ENCODE measurements at regions not wholly inside any gene's neighbourhood (a gene's known extent, or its start where the extent isn't known, plus 50 kb on each side); places are given as distances from the start of the nearest gene placed in this dataset.
"Not testable (repeated sequence)": the region's sequence is repeated elsewhere in the genome, so short reads cannot be mapped to it uniquely, and the experiment has no call there.

DNA sequence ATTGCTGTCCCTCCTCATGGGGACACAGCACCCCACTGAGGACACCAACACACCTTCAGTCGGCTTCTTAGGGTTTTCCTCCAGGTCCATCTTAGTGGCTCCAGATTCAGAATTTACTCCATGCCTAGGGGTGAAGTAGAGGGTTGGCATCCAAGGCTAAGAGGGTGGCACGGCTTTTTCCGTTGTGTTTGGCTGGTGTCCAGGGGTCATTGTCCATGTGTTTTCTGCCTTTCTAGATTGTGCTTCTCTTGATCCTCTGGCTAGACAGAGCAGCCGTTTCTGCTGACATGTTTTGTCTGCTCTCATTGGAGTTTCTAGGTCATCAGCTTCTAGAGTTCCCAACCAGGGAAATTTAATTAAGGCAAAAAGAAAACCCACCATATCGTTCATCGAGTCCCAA lies 291.6 kb upstream of the CELF2 start (continued):
- TF ChIP-seq FOSL1 (IDR thresholded peaks at IDR 0.05; ENCODE audit: low read depth) = no peak
- TF ChIP-seq EZH2phosphoT487 (IDR thresholded peaks at IDR 0.05; ENCODE audit: borderline replicate concordance) = no peak
- TF ChIP-seq EGR1 (IDR thresholded peaks at IDR 0.05; ENCODE audit: low read depth) = no peak
- TF ChIP-seq ZFX (IDR thresholded peaks at IDR 0.05) = no peak
- TF ChIP-seq, protein P1, sequence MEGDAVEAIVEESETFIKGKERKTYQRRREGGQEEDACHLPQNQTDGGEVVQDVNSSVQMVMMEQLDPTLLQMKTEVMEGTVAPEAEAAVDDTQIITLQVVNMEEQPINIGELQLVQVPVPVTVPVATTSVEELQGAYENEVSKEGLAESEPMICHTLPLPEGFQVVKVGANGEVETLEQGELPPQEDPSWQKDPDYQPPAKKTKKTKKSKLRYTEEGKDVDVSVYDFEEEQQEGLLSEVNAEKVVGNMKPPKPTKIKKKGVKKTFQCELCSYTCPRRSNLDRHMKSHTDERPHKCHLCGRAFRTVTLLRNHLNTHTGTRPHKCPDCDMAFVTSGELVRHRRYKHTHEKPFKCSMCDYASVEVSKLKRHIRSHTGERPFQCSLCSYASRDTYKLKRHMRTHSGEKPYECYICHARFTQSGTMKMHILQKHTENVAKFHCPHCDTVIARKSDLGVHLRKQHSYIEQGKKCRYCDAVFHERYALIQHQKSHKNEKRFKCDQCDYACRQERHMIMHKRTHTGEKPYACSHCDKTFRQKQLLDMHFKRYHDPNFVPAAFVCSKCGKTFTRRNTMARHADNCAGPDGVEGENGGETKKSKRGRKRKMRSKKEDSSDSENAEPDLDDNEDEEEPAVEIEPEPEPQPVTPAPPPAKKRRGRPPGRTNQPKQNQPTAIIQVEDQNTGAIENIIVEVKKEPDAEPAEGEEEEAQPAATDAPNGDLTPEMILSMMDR (IDR thresholded peaks at IDR 0.05 in 2 of 3, conservative IDR thresholded peaks at IDR 0.05 in 1 of 3; ENCODE audit: borderline replicate concordance in 1 of 3, insufficient read depth in 1 of 3, low read depth in 2 of 3, low read length in 2 of 3) = no peak
- no peak for TF ChIP-seq POLR2A (IDR thresholded peaks at IDR 0.05; ENCODE audit: borderline replicate concordance, extremely low read depth, insufficient read depth, insufficient read length)
- no peak for TF ChIP-seq CEBPB (IDR thresholded peaks at IDR 0.05; ENCODE audit: low read depth)
- TF ChIP-seq SIN3A (IDR thresholded peaks at IDR 0.05; ENCODE audit: low read depth) = no peak

GRCh38 chr10:10727411-10727810 lies 290.3 kb upstream of the CELF2 start:
- H3K27me3 ChIP-seq (ENCODE audit: insufficient read depth, low read length); H3K9me2 ChIP-seq (ENCODE audit: insufficient read depth); H3K4me1 ChIP-seq (ENCODE audit: control insufficient read depth in 1 of 2, insufficient read depth in 2 of 2, low read length in 2 of 2); CTCF ChIA-PET; H3K4me2 ChIP-seq (ENCODE audit: low read length); RAD21 ChIA-PET (ENCODE audit: low non-redundant PET in 1 of 2, low total read pairs in 2 of 2, uncharacterized antibody in 2 of 2, unreplicated experiment in 2 of 2); BruUV-seq (replicated peaks); H3K79me2 ChIP-seq (ENCODE audit: insufficient read depth, low read length); H3K9ac ChIP-seq (ENCODE audit: low read length); H3K4me3 ChIP-seq (replicated peaks in 1 of 2; ENCODE audit: low read depth in 1 of 2, low read length in 2 of 2); H3K36me3 ChIP-seq (ENCODE audit: control insufficient read depth in 1 of 2, insufficient read depth in 2 of 2, low read length in 2 of 2); DNase-seq (ENCODE audit: low read depth, low spot score); H4K20me1 ChIP-seq (ENCODE audit: insufficient read depth); POLR2A ChIA-PET; intact Hi-C loops (cut with micrococcal nuclease); H3K27ac ChIP-seq (ENCODE audit: low read depth, low read length); ATAC-seq; H2AFZ ChIP-seq (ENCODE audit: low read depth, low read length, poor library complexity, severe bottlenecking): not testable (repeated sequence)
- peaks cover 14 to 17% of the 10 kb centered on the region in 2 experiments; a peak in 2 of 4 replicates for H3K9me3 ChIP-seq (ENCODE audit: control insufficient read depth in 1 of 2, insufficient read depth in 1 of 2, low read depth in 1 of 2, low read length in 2 of 2)

DNA sequence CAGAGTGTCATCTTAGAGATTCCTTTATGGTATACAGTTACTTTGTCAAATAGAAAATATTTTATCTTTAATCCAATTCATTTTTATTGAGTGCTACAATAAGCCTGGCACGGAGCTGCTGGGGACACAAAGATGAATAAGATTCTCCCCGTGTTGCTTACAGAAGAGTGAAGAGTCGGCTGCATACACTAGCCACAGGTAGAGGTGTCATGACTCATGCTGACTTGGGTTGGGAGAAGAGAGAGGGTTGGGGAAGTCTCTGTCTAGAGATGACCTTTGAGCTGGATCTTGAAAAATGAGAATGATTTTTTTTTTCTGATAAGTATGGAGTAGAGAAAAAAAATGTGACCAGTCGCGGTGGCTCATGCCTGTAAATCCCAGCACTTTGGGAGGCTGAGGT lies 289.9 kb upstream of the CELF2 start:
- no peak for DNase-seq (ENCODE audit: low read depth, low spot score)
- Histone ChIP-seq H4K20me1 (ENCODE audit: insufficient read depth) (no peaks in the 10 kb centered on the region), H3K27ac (ENCODE audit: low read depth, low read length) (no peak overlapping the region), H3K4me1 (ENCODE audit: control insufficient read depth in 1 of 2, insufficient read depth in 2 of 2, low read length in 2 of 2) (no peaks in the 10 kb centered on the region), H3K4me3 (replicated peaks in 1 of 2; ENCODE audit: low read depth in 1 of 2, low read length in 2 of 2) (no peak overlapping the region), H3K27me3 (ENCODE audit: insufficient read depth, low read length) (no peaks in the 10 kb centered on the region), H2AFZ (ENCODE audit: low read depth, low read length, poor library complexity, severe bottlenecking) (no peak overlapping the region), H3K4me2 (ENCODE audit: low read length) (no peak overlapping the region), H3K9ac (ENCODE audit: low read length) (no peak overlapping the region), H3K36me3 (ENCODE audit: control insufficient read depth in 1 of 2, insufficient read depth in 2 of 2, low read length in 2 of 2) (no peaks in the 10 kb centered on the region), H3K9me3 (ENCODE audit: control insufficient read depth in 1 of 2, insufficient read depth in 1 of 2, low read depth in 1 of 2, low read length in 2 of 2) (peaks cover 12 to 14% of the 10 kb centered on the region in 2 experiments; a peak in 2 of 4 replicates), H3K79me2 (ENCODE audit: insufficient read depth, low read length) (no peaks in the 10 kb centered on the region), H3K9me2 (ENCODE audit: insufficient read depth) (no peaks in the 10 kb centered on the region)
- BruUV-seq (replicated peaks) = no TSS peak
- no peak for ATAC-seq
- intact Hi-C loops (cut with micrococcal nuclease) = no loop called here
- CTCF ChIA-PET = no interaction called here
- POLR2A ChIA-PET = no interaction called here
- RAD21 ChIA-PET (ENCODE audit: low non-redundant PET in 1 of 2, low total read pairs in 2 of 2, uncharacterized antibody in 2 of 2, unreplicated experiment in 2 of 2) = no interaction called here
- TF ChIP-seq, protein P2, sequence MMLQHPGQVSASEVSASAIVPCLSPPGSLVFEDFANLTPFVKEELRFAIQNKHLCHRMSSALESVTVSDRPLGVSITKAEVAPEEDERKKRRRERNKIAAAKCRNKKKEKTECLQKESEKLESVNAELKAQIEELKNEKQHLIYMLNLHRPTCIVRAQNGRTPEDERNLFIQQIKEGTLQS (IDR thresholded peaks at IDR 0.05) = no peak
- TF ChIP-seq SP1 (IDR thresholded peaks at IDR 0.05; ENCODE audit: low read depth) (no peak), ZBTB33 (IDR thresholded peaks at IDR 0.05; ENCODE audit: extremely low read depth, insufficient replicate concordance, low read length) (no peak), ZNF274 (IDR thresholded peaks at IDR 0.05; ENCODE audit: low read depth, low read length) (no peak), SRF (IDR thresholded peaks at IDR 0.05; ENCODE audit: low read depth) (no peak), YY1 (IDR thresholded peaks at IDR 0.05; ENCODE audit: extremely low read depth, insufficient replicate concordance, low read depth, low read length) (no peak), EGR1 (IDR thresholded peaks at IDR 0.05; ENCODE audit: low read depth) (no peak), CEBPB (IDR thresholded peaks at IDR 0.05; ENCODE audit: low read depth) (no peak), ELF1 (IDR thresholded peaks at IDR 0.05; ENCODE audit: borderline replicate concordance, low read depth) (no peak), CBX3 (IDR thresholded peaks at IDR 0.05; ENCODE audit: low read depth) (no peak), EZH2phosphoT487 (IDR thresholded peaks at IDR 0.05; ENCODE audit: borderline replicate concordance) (no peak)

Measured in HCT116 (cell line).